H1 (cell line): ENCODE measurements at regions not wholly inside any gene's neighbourhood (a gene's known extent, or its start where the extent isn't known, plus 50 kb on each side); places are given as distances from the start of the nearest gene placed in this dataset.

Experiments
- CTCF ChIA-PET: fragments of 300-600 bp; sonication (Branson Sonifier 250); formaldehyde crosslinking; loops from one replicate; lab custom pipeline; 2021; ENCODE audit not compliant: partially characterized antibody; lab: Charles Lee
- POLR2A ChIA-PET: fragments of 300-600 bp; sonication (Branson Sonifier 250); formaldehyde crosslinking; loops from one replicate; lab custom pipeline; 2021; ENCODE audit warnings: inconsistent platforms; ENCODE audit not compliant: partially characterized antibody; lab: Charles Lee
- DNase-seq, 2 experiments: peaks; one replicate each; pipeline versions ENCODE4 v3.0.0 to v3.0.0-alpha.2; 2010 to 2022; ENCODE audit warnings: low spot score in 2 of 2, low read depth in 1 of 2, mixed read lengths in 1 of 2
- FAIRE-seq: peaks from 2 replicates; lab custom pipeline; 2011; peaks lifted over from hg19 to GRCh38; lab: Jason Lieb, UNC
- H2AFZ ChIP-seq: 2 replicates; pipeline ENCODE4 v1.8.1; 2012; ENCODE audit warnings: low read length, inconsistent platforms
- H2AK5ac ChIP-seq: 2 replicates; pipeline ENCODE4 v1.6.1; 2013; ENCODE audit warnings: low read depth, low read length
- H2BK120ac ChIP-seq: replicated peaks from 2 replicates; pipeline ENCODE3; 2013; ENCODE audit warnings: low read depth, low read length, inconsistent platforms
- H2BK12ac ChIP-seq: 2 replicates; pipeline ENCODE4 v1.6.1; 2013; ENCODE audit warnings: low read depth, low read length
- H2BK15ac ChIP-seq: 2 replicates; pipeline ENCODE4 v1.6.1; 2013; ENCODE audit warnings: low read length
- H2BK20ac ChIP-seq: 2 replicates; pipeline ENCODE4 v1.6.1; 2013; ENCODE audit warnings: low read length
- H2BK5ac ChIP-seq: 2 replicates; pipeline ENCODE4 v1.6.1; 2013; ENCODE audit warnings: low read depth, low read length
- H3K14ac ChIP-seq: 2 replicates; pipeline ENCODE4 v1.6.1; 2013; ENCODE audit warnings: inconsistent platforms; ENCODE audit not compliant: insufficient read length
- H3K18ac ChIP-seq: 2 replicates; pipeline ENCODE4 v1.6.1; 2013; ENCODE audit warnings: low read length; ENCODE audit errors: extremely low read depth
- H3K23ac ChIP-seq: 2 replicates; pipeline ENCODE4 v1.6.1; 2013; ENCODE audit warnings: inconsistent platforms; ENCODE audit not compliant: insufficient read length
- H3K23me2 ChIP-seq: 2 replicates; pipeline ENCODE4 v1.6.1; 2013; ENCODE audit warnings: low read depth, low read length
- H3K27ac ChIP-seq: 2 replicates; pipeline ENCODE4 v1.6.1; 2011; ENCODE audit warnings: low read depth, low read length, inconsistent platforms
- H3K27me3 ChIP-seq, 4 experiments: replicated peaks in 1 of 4; 1 replicate in 1 of 4; 2 replicates in 3 of 4; pipeline versions ENCODE4 v1.6.1 to v1.8.1; 2011 to 2013; ENCODE audit warnings: low read length in 3 of 4, mild to moderate bottlenecking in 3 of 4, inconsistent platforms in 2 of 4, mixed read lengths in 2 of 4, moderate library complexity in 1 of 4; ENCODE audit not compliant: control insufficient read depth in 3 of 4, insufficient read depth in 3 of 4; ENCODE audit errors: extremely low read depth in 1 of 4
- H3K36me3 ChIP-seq, 4 experiments: 2 replicates each; pipeline versions ENCODE4 v1.6.1 to v1.8.1; 2011 to 2013; ENCODE audit warnings: mild to moderate bottlenecking in 4 of 4, low read length in 3 of 4, moderate library complexity in 2 of 4, control low read depth in 1 of 4, inconsistent platforms in 1 of 4; ENCODE audit not compliant: insufficient read depth in 4 of 4, control insufficient read depth in 2 of 4
- H3K4ac ChIP-seq: replicated peaks from 2 replicates; pipeline ENCODE3; 2013; ENCODE audit warnings: low read length, low read depth, mixed read lengths, inconsistent platforms; ENCODE audit not compliant: insufficient read length
- H3K4me1 ChIP-seq, 4 experiments: replicated peaks in 1 of 4; 1 replicate in 1 of 4; 2 replicates in 3 of 4; pipeline versions ENCODE4 v1.6.1 to v1.8.1; 2011 to 2013; ENCODE audit warnings: low read length in 3 of 4, inconsistent platforms in 2 of 4, mixed read lengths in 1 of 4; ENCODE audit not compliant: insufficient read depth in 4 of 4, control insufficient read depth in 3 of 4
- H3K4me2 ChIP-seq, 2 experiments: 2 replicates each; pipeline versions ENCODE4 v1.6.1 to v1.8.1; 2011 to 2013; ENCODE audit warnings: low read depth in 2 of 2, low read length in 2 of 2, control low read depth in 1 of 2, inconsistent platforms in 1 of 2, mild to moderate bottlenecking in 1 of 2; ENCODE audit not compliant: insufficient read depth in 1 of 2
- H3K4me3 ChIP-seq, 4 experiments: fragments of 200-600, 300-600 bp in 1 of 4; sonication (generic), shearing (Covaris generic), sonication (Bioruptor Twin) in 1 of 4; 2 replicates each; pipeline versions ENCODE4 v1.5.1 to v1.8.1; 2011 to 2016; ENCODE audit warnings: low read length in 4 of 4, low read depth in 3 of 4, control low read depth in 2 of 4, inconsistent platforms in 2 of 4, mild to moderate bottlenecking in 2 of 4, mixed read lengths in 1 of 4, moderate library complexity in 1 of 4; ENCODE audit not compliant: insufficient read depth in 2 of 4; ENCODE audit errors: extremely low read depth in 1 of 4
- H3K56ac ChIP-seq: replicated peaks from 2 replicates; pipeline ENCODE3; 2013; ENCODE audit warnings: low read depth, mild to moderate bottlenecking, mixed read lengths, low read length, inconsistent platforms; ENCODE audit not compliant: insufficient read length
- H3K79me1 ChIP-seq: 2 replicates; pipeline ENCODE4 v1.6.1; 2013; ENCODE audit warnings: low read depth, low read length, control low read depth
- H3K79me2 ChIP-seq, 2 experiments: 2 replicates each; pipeline versions ENCODE4 v1.6.1 to v1.8.1; 2012 to 2013; ENCODE audit warnings: low read length in 2 of 2, mild to moderate bottlenecking in 2 of 2, inconsistent platforms in 1 of 2; ENCODE audit not compliant: insufficient read depth in 2 of 2, control insufficient read depth in 1 of 2
- H3K9ac ChIP-seq, 4 experiments: replicated peaks in 1 of 4; 1 replicate in 1 of 4; 2 replicates in 3 of 4; pipeline versions ENCODE4 v1.6.1 to v1.8.1; 2011 to 2013; ENCODE audit warnings: low read depth in 3 of 4, low read length in 3 of 4, control low read depth in 2 of 4, mild to moderate bottlenecking in 2 of 4, moderate library complexity in 2 of 4, inconsistent platforms in 1 of 4; ENCODE audit errors: extremely low read depth in 1 of 4
- H3K9me3 ChIP-seq, 2 experiments: 2 replicates each; pipeline versions ENCODE4 v1.6.1 to v1.8.1; 2012 to 2013; ENCODE audit warnings: mild to moderate bottlenecking in 2 of 2, moderate library complexity in 2 of 2, control low read depth in 1 of 2, inconsistent platforms in 1 of 2, low read depth in 1 of 2, low read length in 1 of 2, mixed read lengths in 1 of 2; ENCODE audit not compliant: insufficient read depth in 2 of 2
- H4K20me1 ChIP-seq, 2 experiments: replicated peaks in 1 of 2; 2 replicates each; pipeline versions ENCODE3 to v1.8.1; 2011 to 2013; ENCODE audit warnings: inconsistent platforms in 2 of 2, low read length in 2 of 2, mild to moderate bottlenecking in 1 of 2; ENCODE audit not compliant: insufficient read depth in 2 of 2, control insufficient read depth in 1 of 2
- H4K5ac ChIP-seq: 2 replicates; pipeline ENCODE4 v1.6.1; 2013; ENCODE audit warnings: low read length, low read depth, mixed read lengths, inconsistent platforms; ENCODE audit not compliant: insufficient read length
- H4K8ac ChIP-seq: 2 replicates; pipeline ENCODE4 v1.8.0; 2013; ENCODE audit warnings: mild to moderate bottlenecking, moderate library complexity, low read length, inconsistent platforms; ENCODE audit not compliant: insufficient read depth; ENCODE audit errors: extremely low read depth
- H4K91ac ChIP-seq: replicated peaks from 2 replicates; pipeline ENCODE3; 2013; ENCODE audit warnings: low read length, mixed read lengths, inconsistent platforms; ENCODE audit not compliant: insufficient read length
- EGR1 ChIP-seq: IDR thresholded peaks from 2 replicates; pipeline ENCODE4 v1.6.1; 2011; ENCODE audit warnings: low read depth, low read length, borderline replicate concordance
- WGBS, 2 experiments: shearing (Covaris generic) in 1 of 2; methylation state at CpG; one replicate each; pipeline versions ENCODE4 v1.1.6 to v1.1.7; 2013 to 2015; ENCODE audit warnings: low lambda C conversion rate in 2 of 2, mixed read lengths in 2 of 2, inconsistent platforms in 1 of 2, low coverage in 1 of 2, missing lambda C conversion rate in 1 of 2; ENCODE audit not compliant: insufficient replicate concordance in 2 of 2, insufficient coverage in 1 of 2, insufficient read length in 1 of 2; ENCODE audit errors: extremely low coverage in 1 of 2, missing lambda C conversion rate in 1 of 2; 5-methylcytosine and 5-hydroxymethylcytosine counted together

DNA sequence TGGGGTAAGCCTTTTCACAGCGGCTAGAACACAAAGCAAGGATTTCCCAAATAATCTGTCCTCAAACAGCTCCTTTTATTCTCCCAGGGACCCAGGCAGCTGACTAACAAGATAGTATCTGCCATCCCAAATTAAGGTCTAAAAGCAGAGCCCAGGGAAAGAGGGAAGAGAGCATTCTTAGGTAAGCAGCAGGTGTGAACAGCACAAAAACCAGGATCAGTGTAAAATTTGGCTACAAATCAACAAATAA lies 79.9 kb downstream of the RBMXL2 start:
- DNase-seq: no peak
- CTCF ChIA-PET: interaction anchor here (0.6 to 2.4 kb wide), 7 partner anchors 12 to 274 kb away, joined by 3 to 11 read pairs (median 3); no protein-coding TSS in a partner anchor

More for the DNA sequence above, 79.9 kb downstream of the RBMXL2 start:
- Histone ChIP-seq H3K9ac (no peak overlapping the region), H3K9me3 (no peaks in the 10 kb centered on the region), H2AFZ (no peak overlapping the region), H3K4me2 (no peak overlapping the region), H2BK12ac (no peak overlapping the region), H3K4me3 (no peak overlapping the region), H2BK120ac (no peak overlapping the region), H2AK5ac (no peak overlapping the region), H2BK15ac (no peak overlapping the region), H4K91ac (no peak overlapping the region), H3K27ac (no peak overlapping the region), H3K4ac (no peak overlapping the region), H3K4me1 (no peaks in the 10 kb centered on the region), H3K27me3 (no peaks in the 10 kb centered on the region), H3K23me2 (no peaks in the 10 kb centered on the region), H3K14ac (no peak overlapping the region), H4K8ac (no peak overlapping the region), H3K79me2 (no peaks in the 10 kb centered on the region), H4K5ac (no peak overlapping the region), H3K36me3 (no peaks in the 10 kb centered on the region), H3K56ac (no peak overlapping the region), H3K23ac (no peak overlapping the region), H4K20me1 (no peaks in the 10 kb centered on the region), H3K79me1 (no peaks in the 10 kb centered on the region), H2BK20ac (no peak overlapping the region), H2BK5ac (no peak overlapping the region), H3K18ac (no peak overlapping the region)
- 83% methylated on average over 1 of the region's 1 CpG; no CpG with 5 or more reads in 1 of the 2 experiments for WGBS, 2 experiments
- TF ChIP-seq EGR1: no peak
- no peak for FAIRE-seq
- POLR2A ChIA-PET: no interaction called here
